Central memory CD8-positive, alpha-beta T cell (primary cell): ENCODE measurements at regions not wholly inside any gene's neighbourhood (a gene's known extent, or its start where the extent isn't known, plus 50 kb on each side); places are given as distances from the start of the nearest gene placed in this dataset.

Source experiments
- ATAC-seq: fragments of 150-1000 bp; cut with Tn5 transposase; replicated peaks from 2 replicates; pipeline ENCODE4 v1.10.0; 2022; ENCODE audit warnings: mild to moderate bottlenecking, moderate FRiP score, moderate number of reproducible peaks; ENCODE audit not compliant: poor library complexity, severe bottlenecking; ENCODE audit errors: extremely low read depth
- DNase-seq, 2 donors: peaks; one replicate each; pipeline ENCODE4 v3.0.0; 2021; ENCODE audit warnings: low spot score in 2 of 2
- H3K27ac Mint-ChIP-seq: one replicate; pipeline ENCODE4 v1.8.0; 2022; ENCODE audit warnings: low read depth, mild to moderate bottlenecking, moderate library complexity, mixed read lengths
- H3K27me3 Mint-ChIP-seq: one replicate; pipeline ENCODE4 v1.8.0; 2022; ENCODE audit warnings: mixed read lengths
- H3K36me3 Mint-ChIP-seq: one replicate; pipeline ENCODE4 v1.8.0; 2022; ENCODE audit warnings: mild to moderate bottlenecking, moderate library complexity, mixed read lengths; ENCODE audit not compliant: insufficient read depth
- H3K4me1 Mint-ChIP-seq: one replicate; pipeline ENCODE4 v1.8.0; 2022; ENCODE audit warnings: mixed read lengths
- H3K4me3 Mint-ChIP-seq: one replicate; pipeline ENCODE4 v1.8.0; 2022; ENCODE audit warnings: mild to moderate bottlenecking, moderate library complexity, mixed read lengths
- H3K9me3 Mint-ChIP-seq: one replicate; pipeline ENCODE4 v1.8.0; 2022; ENCODE audit warnings: mixed read lengths

DNA sequence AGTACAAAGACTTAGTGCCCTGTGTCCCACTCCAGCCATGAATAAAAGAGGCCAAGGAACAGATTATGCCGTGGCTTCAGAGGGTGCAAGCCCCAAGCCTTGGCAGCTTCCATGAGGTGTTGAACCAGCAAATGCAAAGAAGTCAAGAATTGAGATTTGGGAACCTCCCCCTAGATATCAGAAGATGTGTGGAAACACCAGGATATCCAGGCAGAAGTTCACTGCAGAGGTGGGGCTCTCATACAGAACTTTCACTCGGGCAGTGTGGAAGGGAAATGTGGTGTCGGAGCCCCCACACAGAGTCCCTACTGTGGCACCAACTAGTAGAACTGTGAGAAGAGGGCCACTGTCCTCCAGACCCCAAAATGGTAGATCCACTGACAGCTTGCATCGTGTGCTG lies 2421.4 kb downstream of the PCDH9 start:
- Mint-ChIP-seq H3K9me3 (peaks cover 29% of the 10 kb centered on the region), H3K4me3 (no peak overlapping the region), H3K36me3 (no peaks in the 10 kb centered on the region), H3K4me1 (no peaks in the 10 kb centered on the region), H3K27me3 (no peaks in the 10 kb centered on the region), H3K27ac (no peak overlapping the region)
- ATAC-seq (no peak), DNase-seq (no peak)

DNA sequence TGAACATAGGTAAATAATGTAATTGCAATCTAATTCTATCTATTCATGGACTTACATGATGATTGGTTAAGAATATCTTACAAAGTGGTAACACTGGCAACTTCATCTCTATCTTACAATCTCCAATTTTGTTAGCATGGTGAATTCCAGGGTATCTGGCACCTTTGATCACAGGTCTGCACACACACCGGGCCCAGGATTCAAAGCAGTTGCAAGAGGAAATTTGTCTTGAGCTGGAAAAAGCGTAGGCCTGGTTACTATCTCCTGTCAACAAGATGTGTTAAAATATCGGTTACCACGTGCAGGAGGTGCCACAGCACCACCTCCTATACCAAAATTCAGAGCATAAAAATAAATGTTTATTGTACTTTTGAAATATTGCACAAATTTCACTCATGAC lies 2428.4 kb downstream of the PCDH9 start:
- no peaks in the 10 kb centered on the region for H3K4me1 Mint-ChIP-seq
- DNase-seq (no peak), ATAC-seq (no peak)
- H3K36me3 Mint-ChIP-seq: no peaks in the 10 kb centered on the region
- no peaks in the 10 kb centered on the region for H3K9me3 Mint-ChIP-seq
- no peak overlapping the region for H3K27ac Mint-ChIP-seq
- H3K4me3 Mint-ChIP-seq: no peak overlapping the region
- no peaks in the 10 kb centered on the region for H3K27me3 Mint-ChIP-seq

GRCh38 chr13:64798422-64798821 lies 2431.7 kb downstream of the PCDH9 start:
- ATAC-seq (no peak), DNase-seq (no peak)
- H3K27ac Mint-ChIP-seq: no peak overlapping the region
- peaks cover 15% of the 10 kb centered on the region for H3K9me3 Mint-ChIP-seq
- no peaks in the 10 kb centered on the region for H3K4me1 Mint-ChIP-seq
- H3K4me3 Mint-ChIP-seq: no peak overlapping the region
- H3K36me3 Mint-ChIP-seq: no peaks in the 10 kb centered on the region
- no peaks in the 10 kb centered on the region for H3K27me3 Mint-ChIP-seq

GRCh38 chr13:64793592-64793991 lies 2436.5 kb downstream of the PCDH9 start:
- no peaks in the 10 kb centered on the region for H3K36me3 Mint-ChIP-seq
- DNase-seq: no peak
- no peak overlapping the region for H3K27ac Mint-ChIP-seq
- peaks cover 39% of the 10 kb centered on the region for H3K9me3 Mint-ChIP-seq
- no peak overlapping the region for H3K4me3 Mint-ChIP-seq
- H3K27me3 Mint-ChIP-seq: no peaks in the 10 kb centered on the region
- H3K4me1 Mint-ChIP-seq: no peaks in the 10 kb centered on the region
- no peak for ATAC-seq

- no peak overlapping the region for H3K4me3 Mint-ChIP-seq
- DNase-seq (no peak), ATAC-seq (no peak)
- no peaks in the 10 kb centered on the region for H3K36me3 Mint-ChIP-seq
- no peaks in the 10 kb centered on the region for H3K27me3 Mint-ChIP-seq
- peaks cover 39% of the 10 kb centered on the region for H3K9me3 Mint-ChIP-seq
- H3K27ac Mint-ChIP-seq: no peak overlapping the region
- H3K4me1 Mint-ChIP-seq: no peaks in the 10 kb centered on the region
Measured at GRCh38 chr13:64793131-64793530, 2437.0 kb downstream of the PCDH9 start.

GRCh38 chr13:64791373-64791772 lies 2438.8 kb downstream of the PCDH9 start:
- Mint-ChIP-seq H3K36me3 (no peaks in the 10 kb centered on the region), H3K9me3 (peaks cover 41% of the 10 kb centered on the region), H3K4me3 (no peak overlapping the region), H3K4me1 (no peaks in the 10 kb centered on the region), H3K27me3 (no peaks in the 10 kb centered on the region), H3K27ac (no peak overlapping the region)
- DNase-seq: no peak
- no peak for ATAC-seq

GRCh38 chr13:64782466-64782865 lies 2447.7 kb downstream of the PCDH9 start:
- no peaks in the 10 kb centered on the region for H3K36me3 Mint-ChIP-seq
- H3K9me3 Mint-ChIP-seq: peaks cover 18% of the 10 kb centered on the region
- ATAC-seq: no peak

GRCh38 chr13:64778002-64778401 lies 2452.1 kb downstream of the PCDH9 start:
- DNase-seq (no peak), ATAC-seq (no peak)
- Mint-ChIP-seq H3K27ac (no peak overlapping the region), H3K36me3 (no peaks in the 10 kb centered on the region), H3K4me1 (no peaks in the 10 kb centered on the region), H3K9me3 (peaks cover 18% of the 10 kb centered on the region), H3K27me3 (no peaks in the 10 kb centered on the region), H3K4me3 (no peak overlapping the region)

More at GRCh38 chr13:64782466-64782865, 2447.7 kb downstream of the PCDH9 start:
- Mint-ChIP-seq H3K4me3 (no peak overlapping the region), H3K27me3 (no peaks in the 10 kb centered on the region), H3K4me1 (no peaks in the 10 kb centered on the region), H3K27ac (no peak overlapping the region)
- DNase-seq: no peak

- DNase-seq (no peak), ATAC-seq (no peak)
- Mint-ChIP-seq H3K9me3 (peaks cover 29% of the 10 kb centered on the region), H3K36me3 (peaks cover 1% of the 10 kb centered on the region), H3K4me3 (no peak overlapping the region), H3K4me1 (no peaks in the 10 kb centered on the region), H3K27ac (no peak overlapping the region), H3K27me3 (no peaks in the 10 kb centered on the region)
Measured at GRCh38 chr13:64774915-64775314, 2455.2 kb downstream of the PCDH9 start.

DNA sequence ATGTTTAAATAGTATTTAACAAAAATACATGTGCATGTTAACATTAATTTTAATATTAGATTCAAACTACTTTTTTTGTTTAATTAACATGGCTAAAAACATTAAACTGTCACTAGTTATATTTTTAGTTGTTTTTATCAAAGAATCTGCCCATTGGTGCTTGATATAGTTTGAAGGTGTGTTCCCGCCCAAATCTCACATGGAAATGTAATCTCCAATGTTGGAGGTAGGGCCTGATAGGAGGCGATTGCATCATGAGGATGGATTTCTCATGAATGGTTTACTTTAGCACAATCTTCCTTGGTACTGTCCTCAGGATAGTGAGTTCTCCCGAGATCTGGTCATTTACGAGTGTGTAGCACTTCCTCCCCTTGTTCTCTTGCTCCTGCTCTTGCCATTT lies 2459.4 kb downstream of the PCDH9 start:
- no peaks in the 10 kb centered on the region for H3K4me1 Mint-ChIP-seq
- H3K36me3 Mint-ChIP-seq: peaks cover 1% of the 10 kb centered on the region
- DNase-seq (no peak), ATAC-seq (no peak)
- H3K27ac Mint-ChIP-seq: no peak overlapping the region
- H3K4me3 Mint-ChIP-seq: no peak overlapping the region
- H3K9me3 Mint-ChIP-seq: peaks cover 33% of the 10 kb centered on the region
- H3K27me3 Mint-ChIP-seq: no peaks in the 10 kb centered on the region

DNA sequence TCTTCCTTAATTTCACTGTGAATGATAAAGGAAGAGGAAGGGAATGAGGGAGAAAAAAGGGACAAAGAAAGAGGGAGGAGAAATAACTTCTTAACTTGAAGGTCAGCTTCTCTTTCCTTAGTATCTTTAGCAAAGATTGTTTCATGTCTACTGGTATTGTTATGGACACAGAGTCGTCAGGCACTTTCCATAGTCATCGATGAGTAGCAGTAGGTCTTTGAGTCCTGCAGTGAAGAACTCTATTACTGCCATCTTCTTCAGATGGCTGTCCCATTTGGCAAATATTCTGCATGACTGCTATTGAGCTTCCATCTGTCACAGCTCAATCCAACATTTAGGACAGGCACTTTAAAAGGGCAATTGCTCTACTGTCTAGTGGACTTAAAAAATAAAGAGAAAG lies 2463.1 kb downstream of the PCDH9 start:
- H3K27ac Mint-ChIP-seq: no peak overlapping the region

GRCh38 chr13:64765636-64766035 lies 2464.5 kb downstream of the PCDH9 start:
- H3K36me3 Mint-ChIP-seq: no peaks in the 10 kb centered on the region
- no peak for ATAC-seq
- H3K27ac Mint-ChIP-seq: no peak overlapping the region
- no peak overlapping the region for H3K4me3 Mint-ChIP-seq
- H3K4me1 Mint-ChIP-seq: no peaks in the 10 kb centered on the region
- DNase-seq: no peak
- H3K9me3 Mint-ChIP-seq: peaks cover 24% of the 10 kb centered on the region
- H3K27me3 Mint-ChIP-seq: no peaks in the 10 kb centered on the region

More for the DNA sequence above, 2463.1 kb downstream of the PCDH9 start:
- peaks cover 38% of the 10 kb centered on the region for H3K9me3 Mint-ChIP-seq
- peaks cover 1% of the 10 kb centered on the region for H3K36me3 Mint-ChIP-seq
- no peak overlapping the region for H3K4me3 Mint-ChIP-seq
- ATAC-seq: no peak
- H3K27me3 Mint-ChIP-seq: no peaks in the 10 kb centered on the region
- no peak for DNase-seq
- H3K4me1 Mint-ChIP-seq: no peaks in the 10 kb centered on the region

DNA sequence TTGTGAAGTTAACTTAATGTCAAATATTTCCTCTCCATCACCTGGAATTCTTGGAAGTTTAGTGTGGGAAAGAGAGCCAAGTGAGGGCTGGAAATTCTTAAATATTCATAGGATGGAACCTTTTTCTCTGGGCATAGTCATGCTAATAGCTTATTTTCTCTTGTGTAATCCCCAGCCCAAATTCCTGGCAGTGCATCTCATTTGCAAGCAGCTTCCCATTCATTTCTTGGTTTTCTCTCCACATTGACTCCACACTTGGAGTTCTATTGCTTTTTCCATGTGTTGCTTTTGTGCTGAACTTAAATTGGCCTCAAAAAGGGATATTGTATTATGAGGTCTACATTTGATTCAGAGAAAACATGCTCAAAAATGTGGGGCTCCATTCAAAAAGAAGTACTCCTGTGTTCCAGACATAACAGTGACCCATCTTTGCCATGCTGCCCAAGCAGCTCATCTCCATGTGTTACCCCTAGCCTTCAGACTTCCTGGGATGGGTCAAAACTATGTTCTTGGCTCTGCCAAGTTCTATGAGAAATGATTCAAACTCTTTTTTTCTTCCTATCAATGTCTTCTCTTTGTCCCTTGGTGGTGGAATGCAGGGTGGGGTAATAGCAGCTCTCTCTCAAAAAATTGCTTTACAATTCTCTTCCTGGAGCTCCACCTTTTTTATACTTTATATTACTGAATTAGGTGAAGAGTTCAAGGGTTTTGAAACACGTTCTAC lies 2471.5 kb downstream of the PCDH9 start:
- no peaks in the 10 kb centered on the region for H3K27me3 Mint-ChIP-seq
- peaks cover 37% of the 10 kb centered on the region for H3K9me3 Mint-ChIP-seq
- H3K4me3 Mint-ChIP-seq: no peak overlapping the region
- no peak overlapping the region for H3K27ac Mint-ChIP-seq
- DNase-seq: no peak
- H3K4me1 Mint-ChIP-seq: no peaks in the 10 kb centered on the region
- no peaks in the 10 kb centered on the region for H3K36me3 Mint-ChIP-seq
- ATAC-seq: no peak
